PC-3 (cell line): ENCODE measurements at regions not wholly inside any gene's neighbourhood (a gene's known extent, or its start where the extent isn't known, plus 50 kb on each side); places are given as distances from the start of the nearest gene placed in this dataset.

Experiments
- EZH2 ChIP-seq: fragments of 300-600 bp; sonication (generic); IDR thresholded peaks from one replicate; pipeline ENCODE4 v1.6.1; 2017; ENCODE audit warnings: antibody characterized with exemption, mild to moderate bottlenecking, low read length; ENCODE audit not compliant: unreplicated experiment
- TF ChIP-seq, protein P1 (sequence below): fragments of 300-600 bp; sonication (generic); conservative IDR thresholded peaks from 2 replicates; pipeline ENCODE4 v1.5.1; 2017; ENCODE audit warnings: antibody characterized with exemption, low read depth, mild to moderate bottlenecking, low read length

- TF ChIP-seq, protein P1, sequence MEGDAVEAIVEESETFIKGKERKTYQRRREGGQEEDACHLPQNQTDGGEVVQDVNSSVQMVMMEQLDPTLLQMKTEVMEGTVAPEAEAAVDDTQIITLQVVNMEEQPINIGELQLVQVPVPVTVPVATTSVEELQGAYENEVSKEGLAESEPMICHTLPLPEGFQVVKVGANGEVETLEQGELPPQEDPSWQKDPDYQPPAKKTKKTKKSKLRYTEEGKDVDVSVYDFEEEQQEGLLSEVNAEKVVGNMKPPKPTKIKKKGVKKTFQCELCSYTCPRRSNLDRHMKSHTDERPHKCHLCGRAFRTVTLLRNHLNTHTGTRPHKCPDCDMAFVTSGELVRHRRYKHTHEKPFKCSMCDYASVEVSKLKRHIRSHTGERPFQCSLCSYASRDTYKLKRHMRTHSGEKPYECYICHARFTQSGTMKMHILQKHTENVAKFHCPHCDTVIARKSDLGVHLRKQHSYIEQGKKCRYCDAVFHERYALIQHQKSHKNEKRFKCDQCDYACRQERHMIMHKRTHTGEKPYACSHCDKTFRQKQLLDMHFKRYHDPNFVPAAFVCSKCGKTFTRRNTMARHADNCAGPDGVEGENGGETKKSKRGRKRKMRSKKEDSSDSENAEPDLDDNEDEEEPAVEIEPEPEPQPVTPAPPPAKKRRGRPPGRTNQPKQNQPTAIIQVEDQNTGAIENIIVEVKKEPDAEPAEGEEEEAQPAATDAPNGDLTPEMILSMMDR = no peak
- no peak for TF ChIP-seq EZH2
Observed at GRCh38 chr2:63663013-63663864, 74.5 kb downstream of the MDH1 start.
